ENCODE measurements at regions not wholly inside any gene's neighbourhood (a gene's known extent, or its start where the extent isn't known, plus 50 kb on each side); places are given as distances from the start of the nearest gene placed in this dataset.
"Not testable (repeated sequence)": the region's sequence is repeated elsewhere in the genome, so short reads cannot be mapped to it uniquely, and the experiment has no call there.

DNA sequence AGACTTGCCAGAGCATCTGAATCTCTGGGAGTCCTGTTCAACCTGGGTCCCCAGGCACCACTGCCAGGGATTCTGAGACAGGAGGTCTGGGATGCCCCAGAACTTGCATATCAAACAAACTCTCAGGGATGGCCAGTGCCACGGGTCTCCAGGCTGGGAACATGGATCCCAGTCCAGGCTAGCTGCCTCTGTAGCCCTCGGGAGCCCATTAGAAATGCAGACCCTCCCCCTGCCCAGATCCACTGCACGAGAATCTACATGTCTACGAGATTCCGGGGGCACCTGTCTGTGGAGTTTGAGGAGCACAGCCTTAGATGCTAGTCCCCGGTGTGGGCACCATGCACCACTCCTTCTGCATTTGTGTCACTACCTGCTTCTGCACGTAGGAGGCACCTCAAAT lies 183.9 kb downstream of the NPIPB11 start:
- WGBS: 93% methylated on average over 5 of the region's 7 CpGs
- H3K4me3 ChIP-seq (ENCODE audit: low read length); H3K36me3 ChIP-seq (ENCODE audit: insufficient read depth, low read length); H3K9me3 ChIP-seq (ENCODE audit: insufficient read depth, low read depth, low read length); H3K27ac ChIP-seq (ENCODE audit: low read depth, low read length); H3K27me3 ChIP-seq (ENCODE audit: insufficient read depth, low read length); H3K4me1 ChIP-seq (ENCODE audit: insufficient read depth, low read length); H3K9ac ChIP-seq (ENCODE audit: low read depth, low read length): not testable (repeated sequence)

DNA sequence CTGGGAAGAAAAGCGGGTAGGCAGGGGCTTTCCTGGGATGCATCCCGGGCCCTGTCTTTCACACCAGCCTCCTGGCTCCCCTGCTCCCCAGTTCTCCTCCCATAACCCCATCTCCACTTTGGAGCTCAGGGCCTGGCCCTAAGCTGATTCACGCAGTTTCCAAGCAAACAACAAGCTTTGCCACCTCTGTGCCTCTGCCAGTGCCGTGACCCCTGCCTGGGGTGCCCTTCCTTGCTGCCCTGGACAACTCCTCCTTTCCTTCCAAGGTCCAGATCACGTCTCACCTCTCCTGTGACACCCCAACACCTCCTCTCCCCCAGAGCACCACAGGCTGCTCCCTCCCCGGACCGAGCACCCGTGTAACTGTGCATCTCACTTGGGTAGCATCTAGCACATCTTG lies 184.5 kb downstream of the NPIPB11 start:
- H3K9ac ChIP-seq (ENCODE audit: low read depth, low read length); H3K36me3 ChIP-seq (ENCODE audit: insufficient read depth, low read length); H3K9me3 ChIP-seq (ENCODE audit: insufficient read depth, low read depth, low read length); H3K4me3 ChIP-seq (ENCODE audit: low read length); H3K4me1 ChIP-seq (ENCODE audit: insufficient read depth, low read length); H3K27me3 ChIP-seq (ENCODE audit: insufficient read depth, low read length); H3K27ac ChIP-seq (ENCODE audit: low read depth, low read length): not testable (repeated sequence)
- WGBS: 94% methylated on average over 6 of the region's 8 CpGs

DNA sequence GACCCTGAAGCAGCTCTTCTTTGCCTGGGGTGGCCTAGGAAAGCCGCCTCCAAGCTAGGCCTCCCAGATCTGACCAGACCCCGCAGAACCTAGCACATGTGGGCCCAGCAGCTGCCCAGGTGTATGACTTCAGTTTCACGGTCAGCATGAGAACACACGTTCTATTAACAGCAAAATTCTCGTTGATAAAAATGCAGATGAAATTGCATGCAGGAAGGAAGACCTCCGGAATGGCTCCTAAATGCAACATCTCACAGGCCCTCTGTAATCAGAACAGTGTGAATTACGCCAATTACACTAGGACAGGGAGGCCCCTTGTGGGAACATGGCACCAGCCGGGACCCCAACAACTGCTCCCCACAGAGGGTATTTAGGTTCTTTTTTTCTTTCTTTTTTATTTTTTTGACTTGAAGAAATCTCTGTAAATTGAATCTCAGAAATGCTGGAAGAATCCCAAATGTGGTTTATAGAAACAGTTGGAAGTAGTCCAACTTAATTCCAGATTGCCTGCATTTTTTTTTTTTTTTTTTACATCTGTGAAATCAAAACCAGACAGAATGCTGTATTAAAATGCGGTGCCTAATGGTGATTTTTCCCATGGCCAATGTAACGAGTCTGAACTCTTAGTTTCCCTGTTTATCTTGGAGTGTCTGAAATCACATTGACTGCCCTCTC lies 185.1 kb downstream of the NPIPB11 start:
- H3K4me1 ChIP-seq (ENCODE audit: insufficient read depth, low read length); H3K27ac ChIP-seq (ENCODE audit: low read depth, low read length); H3K9ac ChIP-seq (ENCODE audit: low read depth, low read length); H3K4me3 ChIP-seq (ENCODE audit: low read length); H3K9me3 ChIP-seq (ENCODE audit: insufficient read depth, low read depth, low read length); H3K36me3 ChIP-seq (ENCODE audit: insufficient read depth, low read length); H3K27me3 ChIP-seq (ENCODE audit: insufficient read depth, low read length): not testable (repeated sequence)
- 90% methylated on average over 10 of the region's 10 CpGs for WGBS

DNA sequence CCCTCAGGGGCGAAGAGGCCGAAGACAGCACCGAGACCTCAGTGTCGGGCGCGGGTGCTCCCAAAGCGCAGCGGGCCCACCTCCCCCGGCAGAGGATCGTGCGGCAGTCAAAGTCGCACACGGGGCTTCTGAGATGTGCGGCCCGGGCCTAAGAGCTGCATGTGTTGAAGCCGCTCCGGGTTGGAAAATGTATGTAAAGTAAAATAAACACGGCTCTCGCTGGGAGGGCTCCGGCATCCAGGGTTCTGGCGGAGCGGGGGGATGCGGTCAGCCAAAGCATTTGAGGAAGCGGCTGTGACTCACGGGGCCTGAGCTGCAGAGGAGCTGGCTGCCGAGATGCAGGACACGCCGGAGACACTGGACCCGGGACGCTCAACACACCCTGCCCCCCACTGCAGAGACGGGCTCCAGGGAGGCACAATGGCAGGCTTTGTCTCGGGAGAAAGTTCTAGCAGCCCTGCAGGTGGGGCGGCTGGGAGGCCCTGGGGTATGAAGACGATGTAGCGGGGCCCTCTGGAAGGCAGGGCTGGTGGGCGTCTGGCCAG lies 185.8 kb downstream of the NPIPB11 start:
- H3K4me1 ChIP-seq (ENCODE audit: insufficient read depth, low read length); H3K36me3 ChIP-seq (ENCODE audit: insufficient read depth, low read length); H3K9ac ChIP-seq (ENCODE audit: low read depth, low read length); H3K27me3 ChIP-seq (ENCODE audit: insufficient read depth, low read length); H3K27ac ChIP-seq (ENCODE audit: low read depth, low read length); H3K9me3 ChIP-seq (ENCODE audit: insufficient read depth, low read depth, low read length); H3K4me3 ChIP-seq (ENCODE audit: low read length): not testable (repeated sequence)
- 26% methylated on average over 23 of the region's 36 CpGs for WGBS

DNA sequence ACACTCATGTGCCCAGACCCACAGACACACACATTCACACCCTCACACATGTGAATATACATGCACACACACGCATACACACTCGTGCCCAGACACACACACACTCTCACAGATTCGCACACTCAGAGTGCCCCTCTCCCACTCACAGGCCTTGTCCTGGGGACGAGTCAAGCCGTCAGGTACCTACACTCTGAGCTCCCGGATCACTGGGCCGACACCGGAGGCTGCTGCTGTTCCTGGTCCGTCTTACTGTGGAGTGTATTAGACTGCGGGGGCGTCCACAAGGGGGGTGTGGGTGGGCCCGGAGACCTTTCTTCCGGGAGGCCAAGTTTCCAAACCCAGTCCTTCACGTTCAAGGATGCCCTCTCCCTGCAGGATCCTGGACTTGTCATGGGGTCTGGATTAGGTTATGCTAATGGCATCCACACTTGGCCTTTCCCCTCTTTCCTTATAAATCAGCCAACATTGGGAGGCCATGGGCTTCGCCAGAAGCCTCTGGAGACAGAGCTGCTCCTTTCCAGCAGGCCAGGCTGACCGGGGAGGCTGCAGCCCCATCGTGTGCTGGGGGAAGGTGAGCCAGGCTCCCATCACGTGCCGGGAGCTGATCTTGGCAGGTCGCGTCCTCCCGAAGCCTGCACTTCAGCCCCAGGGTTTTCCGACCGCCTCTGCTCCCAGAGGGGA lies 186.4 kb downstream of the NPIPB11 start:
- H3K9ac ChIP-seq (ENCODE audit: low read depth, low read length): not testable (repeated sequence)

DNA sequence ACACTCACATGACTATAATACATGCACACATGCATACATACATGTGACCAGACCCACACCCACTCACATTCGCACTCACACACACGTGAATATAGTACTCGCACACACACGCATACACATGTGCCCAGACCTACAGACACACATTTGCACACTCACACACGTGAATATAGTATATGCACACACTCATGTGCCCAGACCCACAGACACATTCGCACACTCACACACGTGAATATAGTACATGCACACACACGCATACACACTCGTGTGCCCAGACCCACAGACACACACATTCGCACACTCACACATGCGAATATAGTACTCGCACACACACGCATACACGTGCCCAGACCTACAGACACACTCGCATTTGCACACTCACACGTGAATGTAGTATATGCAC lies 186.9 kb downstream of the NPIPB11 start:
- not testable (repeated sequence) for H3K9me3 ChIP-seq (ENCODE audit: insufficient read depth, low read depth, low read length); H3K9ac ChIP-seq (ENCODE audit: low read depth, low read length); H3K36me3 ChIP-seq (ENCODE audit: insufficient read depth, low read length); H3K27me3 ChIP-seq (ENCODE audit: insufficient read depth, low read length); H3K27ac ChIP-seq (ENCODE audit: low read depth, low read length); H3K4me3 ChIP-seq (ENCODE audit: low read length); H3K4me1 ChIP-seq (ENCODE audit: insufficient read depth, low read length)
- WGBS: 96% methylated on average over 16 of the region's 16 CpGs

More for the DNA sequence above, 186.4 kb downstream of the NPIPB11 start:
- H3K4me1 ChIP-seq (ENCODE audit: insufficient read depth, low read length); H3K27ac ChIP-seq (ENCODE audit: low read depth, low read length); H3K27me3 ChIP-seq (ENCODE audit: insufficient read depth, low read length); H3K36me3 ChIP-seq (ENCODE audit: insufficient read depth, low read length); H3K4me3 ChIP-seq (ENCODE audit: low read length); H3K9me3 ChIP-seq (ENCODE audit: insufficient read depth, low read depth, low read length): not testable (repeated sequence)
- WGBS: 64% methylated on average over 24 of the region's 24 CpGs

DNA sequence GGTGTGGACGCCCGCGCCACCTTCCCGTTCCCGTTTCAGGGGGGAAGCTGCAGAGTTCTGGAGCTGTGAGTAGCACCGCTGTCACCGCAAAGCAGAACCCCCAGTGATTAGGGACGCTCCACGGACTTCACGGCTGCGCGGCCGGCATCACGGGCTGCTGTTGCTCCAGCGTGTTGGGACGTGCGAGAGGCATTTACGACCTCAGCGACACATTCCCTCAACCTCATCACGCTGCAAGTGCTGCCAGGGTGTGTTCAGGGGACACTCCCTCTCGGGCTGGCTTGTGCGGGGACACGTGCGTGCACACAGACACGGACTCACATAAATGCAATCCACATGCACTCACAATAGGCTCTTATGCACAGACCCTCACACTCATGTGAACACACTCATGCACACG lies 187.9 kb downstream of the NPIPB11 start:
- not testable (repeated sequence) for H3K4me3 ChIP-seq (ENCODE audit: low read length)

DNA sequence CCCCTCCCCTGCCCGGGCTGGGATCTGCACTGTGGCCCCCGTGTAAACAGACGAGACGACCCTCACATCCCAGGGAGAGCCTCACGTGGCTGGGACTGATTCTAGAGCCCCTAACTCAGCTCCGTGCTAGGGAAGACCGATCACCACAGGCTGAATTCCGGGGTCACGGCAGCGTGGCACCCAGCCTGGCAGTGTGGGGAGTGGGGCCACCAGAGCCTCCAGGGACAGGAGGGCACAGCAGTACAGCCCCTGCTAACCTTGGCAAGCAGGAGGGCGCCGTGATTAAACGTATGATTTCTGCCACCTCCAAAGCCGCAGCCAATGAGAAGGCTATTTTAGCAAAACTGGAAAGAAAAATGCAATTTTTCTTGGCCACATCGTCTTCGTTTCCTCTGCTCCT lies 188.3 kb downstream of the NPIPB11 start:
- not testable (repeated sequence) for H3K27ac ChIP-seq (ENCODE audit: low read depth, low read length); H3K4me3 ChIP-seq (ENCODE audit: low read length); H3K36me3 ChIP-seq (ENCODE audit: insufficient read depth, low read length); H3K4me1 ChIP-seq (ENCODE audit: insufficient read depth, low read length); H3K9ac ChIP-seq (ENCODE audit: low read depth, low read length); H3K9me3 ChIP-seq (ENCODE audit: insufficient read depth, low read depth, low read length); H3K27me3 ChIP-seq (ENCODE audit: insufficient read depth, low read length)
- WGBS: 90% methylated on average over 6 of the region's 16 CpGs

More for the DNA sequence above, 187.9 kb downstream of the NPIPB11 start:
- H3K36me3 ChIP-seq (ENCODE audit: insufficient read depth, low read length); H3K27ac ChIP-seq (ENCODE audit: low read depth, low read length); H3K27me3 ChIP-seq (ENCODE audit: insufficient read depth, low read length); H3K4me1 ChIP-seq (ENCODE audit: insufficient read depth, low read length); H3K9ac ChIP-seq (ENCODE audit: low read depth, low read length); H3K9me3 ChIP-seq (ENCODE audit: insufficient read depth, low read depth, low read length): not testable (repeated sequence)
- 95% methylated on average over 23 of the region's 26 CpGs for WGBS

DNA sequence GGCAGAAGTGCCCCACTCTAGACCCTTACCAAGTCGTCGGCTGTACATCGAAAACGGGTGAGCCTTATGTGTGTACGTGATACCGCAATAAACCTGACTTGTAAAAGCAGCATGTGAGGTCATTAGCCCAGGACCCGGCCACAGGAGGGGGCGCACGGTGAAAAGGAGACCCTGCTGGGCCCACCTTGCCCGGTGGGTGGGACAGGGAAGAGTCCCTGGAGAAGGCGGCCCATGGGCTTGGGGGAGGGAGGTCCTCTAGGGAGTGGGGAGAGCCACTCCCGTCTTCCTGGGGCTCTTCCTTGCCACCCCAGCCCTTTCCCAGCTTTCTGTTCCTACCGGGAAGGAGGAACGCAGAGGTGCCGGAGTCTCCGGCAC lies 188.8 kb downstream of the NPIPB11 start:
- H3K4me1 ChIP-seq (ENCODE audit: insufficient read depth, low read length); H3K36me3 ChIP-seq (ENCODE audit: insufficient read depth, low read length); H3K27me3 ChIP-seq (ENCODE audit: insufficient read depth, low read length); H3K9ac ChIP-seq (ENCODE audit: low read depth, low read length); H3K27ac ChIP-seq (ENCODE audit: low read depth, low read length); H3K9me3 ChIP-seq (ENCODE audit: insufficient read depth, low read depth, low read length); H3K4me3 ChIP-seq (ENCODE audit: low read length): not testable (repeated sequence)
- WGBS: 91% methylated on average over 11 of the region's 16 CpGs

DNA sequence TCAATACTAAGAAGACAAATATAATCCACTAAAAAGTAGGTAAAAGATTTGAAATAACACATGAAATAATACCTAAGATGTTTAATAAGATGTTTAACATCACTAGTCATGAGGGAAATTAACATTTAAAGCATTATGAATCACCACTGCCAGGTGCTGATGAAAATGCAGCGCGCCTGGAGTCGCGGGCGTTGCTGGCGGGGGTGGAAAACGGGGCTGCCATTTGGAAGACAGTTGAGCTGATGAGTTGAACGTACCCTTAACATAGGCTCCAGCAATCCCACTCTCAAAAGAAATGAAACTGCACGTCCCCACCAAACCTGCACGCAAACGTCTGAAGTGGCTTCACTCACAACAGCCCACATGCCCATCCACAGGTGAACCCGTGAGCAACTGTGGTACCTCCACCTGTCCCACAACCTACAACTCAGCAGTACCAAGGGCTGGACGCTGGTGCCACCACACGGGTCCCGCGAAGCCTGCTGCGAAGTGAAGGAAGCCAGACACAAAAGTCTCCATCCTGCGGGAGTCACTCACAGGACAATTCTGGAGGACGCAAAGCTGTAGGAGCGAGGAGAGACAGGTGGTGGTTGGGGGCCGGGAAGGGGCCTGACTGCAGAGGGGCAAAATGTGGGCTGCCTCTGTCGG lies 189.3 kb downstream of the NPIPB11 start:
- WGBS: 93% methylated on average over 22 of the region's 22 CpGs
- H3K36me3 ChIP-seq (ENCODE audit: insufficient read depth, low read length); H3K4me1 ChIP-seq (ENCODE audit: insufficient read depth, low read length); H3K27me3 ChIP-seq (ENCODE audit: insufficient read depth, low read length); H3K9me3 ChIP-seq (ENCODE audit: insufficient read depth, low read depth, low read length); H3K27ac ChIP-seq (ENCODE audit: low read depth, low read length); H3K9ac ChIP-seq (ENCODE audit: low read depth, low read length); H3K4me3 ChIP-seq (ENCODE audit: low read length): not testable (repeated sequence)

DNA sequence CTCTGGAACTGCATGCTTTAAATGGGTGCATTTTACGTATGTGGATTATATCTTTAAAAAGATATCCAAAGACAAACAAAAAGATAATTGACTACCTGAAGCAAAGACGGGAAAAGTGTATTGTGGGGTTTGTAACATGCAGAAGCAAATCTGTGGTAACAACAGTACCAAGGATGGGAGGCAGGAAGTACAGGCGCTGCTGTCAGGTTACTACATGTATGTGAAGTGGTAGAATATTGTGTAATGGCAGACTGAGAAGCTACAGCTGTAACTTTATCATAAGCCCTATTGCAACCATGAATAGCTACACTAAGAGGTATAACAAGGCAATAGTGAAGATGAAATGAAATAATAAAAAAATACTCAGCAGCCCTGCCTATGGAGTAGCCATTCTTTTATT lies 192.7 kb downstream of the NPIPB11 start:
- H3K27ac ChIP-seq (ENCODE audit: low read depth, low read length); H3K27me3 ChIP-seq (ENCODE audit: insufficient read depth, low read length); H3K4me1 ChIP-seq (ENCODE audit: insufficient read depth, low read length); H3K4me3 ChIP-seq (ENCODE audit: low read length); H3K9me3 ChIP-seq (ENCODE audit: insufficient read depth, low read depth, low read length); H3K36me3 ChIP-seq (ENCODE audit: insufficient read depth, low read length); H3K9ac ChIP-seq (ENCODE audit: low read depth, low read length): not testable (repeated sequence)
- WGBS: 87% methylated on average over 2 of the region's 3 CpGs
